ENCODE measurements at regions not wholly inside any gene's neighbourhood (a gene's known extent, or its start where the extent isn't known, plus 50 kb on each side); places are given as distances from the start of the nearest gene placed in this dataset.
A peak's percentile ranks its signal among the peaks of the same experiment; 100 is the strongest.
"Not testable (repeated sequence)": the region's sequence is repeated elsewhere in the genome, so short reads cannot be mapped to it uniquely, and the experiment has no call there.

DNA sequence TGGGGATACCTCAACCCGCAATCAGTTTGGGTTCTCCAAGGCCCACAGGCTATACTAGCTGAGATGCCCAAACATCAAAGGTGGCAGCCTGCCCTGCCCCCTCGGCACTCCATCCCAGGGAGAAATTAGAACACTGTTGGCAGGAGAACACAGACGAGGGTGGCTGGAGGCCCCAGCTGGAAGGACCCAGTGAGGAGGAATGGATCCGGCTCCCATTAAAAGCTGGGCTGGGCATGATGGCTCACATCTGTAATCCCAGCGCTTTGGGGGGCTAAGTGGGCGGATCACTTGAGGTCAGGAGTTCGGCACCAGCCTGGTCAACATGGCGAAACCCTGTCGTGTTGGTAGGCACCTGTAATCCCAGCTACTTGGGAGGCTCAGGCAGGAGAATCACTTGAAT is 199.9 kb upstream of the GNAI1 start:
- Histone ChIP-seq H3K36me3 (ENCODE audit: control insufficient read depth in 5 of 5, insufficient read depth in 5 of 5, low read length in 5 of 5) (no peaks in the 10 kb centered on the region), H3K4me1 (ENCODE audit: control insufficient read depth in 5 of 5, insufficient read depth in 5 of 5, low read length in 5 of 5) (no peaks in the 10 kb centered on the region), H3K4me3 (ENCODE audit: low read depth in 1 of 5, low read length in 5 of 5) (no peak overlapping the region), H3K9ac (ENCODE audit: low read length in 5 of 5) (no peak overlapping the region), H3K27ac (ENCODE audit: low read depth, low read length) (no peak overlapping the region), H3K27me3 (ENCODE audit: control insufficient read depth in 5 of 5, insufficient read depth in 4 of 5, low read length in 5 of 5) (no peaks in the 10 kb centered on the region), H3K9me3 (ENCODE audit: control insufficient read depth in 5 of 5, low read length in 5 of 5) (no peaks in the 10 kb centered on the region)

DNA sequence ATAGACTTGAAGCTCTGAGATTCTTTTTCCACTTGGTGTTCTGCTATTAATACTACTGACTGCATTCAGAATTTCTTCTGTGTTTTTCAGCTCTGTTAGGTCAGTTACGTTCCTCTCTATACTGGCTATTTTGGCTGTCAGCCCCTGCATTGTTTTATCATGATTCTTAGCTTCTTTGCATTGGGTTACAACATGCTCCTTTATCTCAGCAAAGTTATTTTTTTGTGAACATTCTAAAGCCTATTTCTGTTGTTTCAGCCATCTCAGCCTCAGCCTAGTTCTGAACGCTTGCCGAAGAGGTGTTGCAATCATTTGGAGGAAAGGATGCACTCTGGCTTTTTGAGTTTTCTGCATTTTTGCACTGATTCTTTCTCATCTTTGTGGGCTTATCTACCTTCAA is 201.5 kb upstream of the GNAI1 start:
- Histone ChIP-seq H3K9me3 (ENCODE audit: control insufficient read depth in 5 of 5, low read length in 5 of 5) (no peaks in the 10 kb centered on the region), H3K27ac (ENCODE audit: low read depth, low read length) (no peak overlapping the region), H3K27me3 (ENCODE audit: control insufficient read depth in 5 of 5, insufficient read depth in 4 of 5, low read length in 5 of 5) (no peaks in the 10 kb centered on the region), H3K4me3 (ENCODE audit: low read depth in 1 of 5, low read length in 5 of 5) (no peak overlapping the region), H3K4me1 (ENCODE audit: control insufficient read depth in 5 of 5, insufficient read depth in 5 of 5, low read length in 5 of 5) (no peaks in the 10 kb centered on the region), H3K9ac (ENCODE audit: low read length in 5 of 5) (no peak overlapping the region), H3K36me3 (ENCODE audit: control insufficient read depth in 5 of 5, insufficient read depth in 5 of 5, low read length in 5 of 5) (no peaks in the 10 kb centered on the region)

DNA sequence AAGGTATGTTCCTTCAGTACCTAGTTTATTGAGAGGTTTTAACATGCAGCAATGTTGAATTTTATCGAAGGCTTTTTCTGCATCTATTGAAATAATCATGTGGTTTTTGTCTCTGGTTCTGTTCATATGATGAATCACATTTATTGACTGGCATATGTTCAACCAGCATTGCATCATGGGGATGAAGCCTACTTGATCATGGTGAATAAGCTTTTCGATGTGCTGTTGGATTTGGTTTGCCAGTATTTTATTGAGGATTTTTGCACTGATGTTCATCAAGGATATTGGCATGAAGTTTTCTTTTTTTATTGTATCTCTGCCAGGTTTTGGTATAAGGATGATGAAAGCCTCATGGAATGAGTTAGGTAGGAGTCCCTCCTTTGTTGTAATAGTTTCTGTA is 204.0 kb upstream of the GNAI1 start:
- Histone ChIP-seq H3K4me3 (ENCODE audit: low read depth in 1 of 5, low read length in 5 of 5) (no peak overlapping the region), H3K36me3 (ENCODE audit: control insufficient read depth in 5 of 5, insufficient read depth in 5 of 5, low read length in 5 of 5) (no peaks in the 10 kb centered on the region), H3K27me3 (ENCODE audit: control insufficient read depth in 5 of 5, insufficient read depth in 4 of 5, low read length in 5 of 5) (no peaks in the 10 kb centered on the region), H3K27ac (ENCODE audit: low read depth, low read length) (no peak overlapping the region), H3K9ac (ENCODE audit: low read length in 5 of 5) (no peak overlapping the region), H3K4me1 (ENCODE audit: control insufficient read depth in 5 of 5, insufficient read depth in 5 of 5, low read length in 5 of 5) (no peaks in the 10 kb centered on the region), H3K9me3 (ENCODE audit: control insufficient read depth in 5 of 5, low read length in 5 of 5) (no peaks in the 10 kb centered on the region)

DNA sequence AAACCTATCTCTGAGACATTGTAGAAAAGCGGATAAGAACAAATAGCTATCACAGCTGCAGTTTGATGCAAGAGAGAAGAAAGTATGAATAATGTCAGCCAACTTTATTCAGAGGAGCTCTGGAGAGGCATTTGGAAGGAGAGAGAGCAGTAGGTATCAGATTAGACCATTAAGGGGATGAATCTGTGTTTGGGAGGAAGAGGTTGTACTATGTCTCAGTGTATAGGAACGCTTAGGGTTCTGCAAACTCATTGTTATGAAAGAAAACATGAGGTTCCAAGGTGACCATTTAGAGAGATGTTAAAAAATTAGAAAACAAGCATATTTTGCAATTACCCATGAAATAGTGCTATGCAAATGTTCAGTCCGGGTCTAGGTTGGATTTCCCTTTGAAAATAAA is 207.5 kb upstream of the GNAI1 start:
- H3K4me1 ChIP-seq (ENCODE audit: control insufficient read depth in 5 of 5, insufficient read depth in 5 of 5, low read length in 5 of 5) = peaks cover 0 to 5% (median 4%) of the 10 kb centered on the region in 5 donors
- no peaks in the 10 kb centered on the region for H3K36me3 ChIP-seq (ENCODE audit: control insufficient read depth in 5 of 5, insufficient read depth in 5 of 5, low read length in 5 of 5)
- peaks cover 0 to 7% (median 4%) of the 10 kb centered on the region in 5 donors for H3K9me3 ChIP-seq (ENCODE audit: control insufficient read depth in 5 of 5, low read length in 5 of 5)
- no peak overlapping the region for H3K27ac ChIP-seq (ENCODE audit: low read depth, low read length)
- no peak overlapping the region for H3K4me3 ChIP-seq (ENCODE audit: low read depth in 1 of 5, low read length in 5 of 5)
- no peaks in the 10 kb centered on the region for H3K27me3 ChIP-seq (ENCODE audit: control insufficient read depth in 5 of 5, insufficient read depth in 4 of 5, low read length in 5 of 5)
- no peak overlapping the region for H3K9ac ChIP-seq (ENCODE audit: low read length in 5 of 5)

DNA sequence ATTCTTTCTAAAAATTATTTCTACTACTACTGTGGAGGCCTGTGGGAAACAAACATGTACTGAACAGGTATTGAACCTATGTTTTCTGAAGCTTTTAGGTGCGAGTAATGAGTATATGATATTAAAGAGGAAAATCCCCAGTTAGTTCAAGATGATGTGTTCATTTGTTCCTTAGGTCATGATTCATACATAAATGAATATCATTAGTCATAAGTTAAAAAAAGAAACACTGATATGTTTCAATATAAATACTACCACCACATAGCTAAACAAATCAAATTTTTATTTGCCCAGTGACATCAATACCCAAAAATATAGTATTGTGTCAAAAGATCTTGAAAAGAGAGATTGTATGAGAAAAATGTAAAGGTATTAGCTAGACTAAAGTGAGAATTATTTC is 210.7 kb upstream of the GNAI1 start:
- no peaks in the 10 kb centered on the region for H3K27me3 ChIP-seq (ENCODE audit: control insufficient read depth in 5 of 5, insufficient read depth in 4 of 5, low read length in 5 of 5)
- peaks cover 0 to 10% (median 6%) of the 10 kb centered on the region in 5 donors for H3K9me3 ChIP-seq (ENCODE audit: control insufficient read depth in 5 of 5, low read length in 5 of 5)
- peaks cover 0 to 5% (median 4%) of the 10 kb centered on the region in 5 donors for H3K4me1 ChIP-seq (ENCODE audit: control insufficient read depth in 5 of 5, insufficient read depth in 5 of 5, low read length in 5 of 5)
- H3K9ac ChIP-seq (ENCODE audit: low read length in 5 of 5) = no peak overlapping the region
- no peaks in the 10 kb centered on the region for H3K36me3 ChIP-seq (ENCODE audit: control insufficient read depth in 5 of 5, insufficient read depth in 5 of 5, low read length in 5 of 5)
- no peak overlapping the region for H3K27ac ChIP-seq (ENCODE audit: low read depth, low read length)
- H3K4me3 ChIP-seq (ENCODE audit: low read depth in 1 of 5, low read length in 5 of 5) = no peak overlapping the region

DNA sequence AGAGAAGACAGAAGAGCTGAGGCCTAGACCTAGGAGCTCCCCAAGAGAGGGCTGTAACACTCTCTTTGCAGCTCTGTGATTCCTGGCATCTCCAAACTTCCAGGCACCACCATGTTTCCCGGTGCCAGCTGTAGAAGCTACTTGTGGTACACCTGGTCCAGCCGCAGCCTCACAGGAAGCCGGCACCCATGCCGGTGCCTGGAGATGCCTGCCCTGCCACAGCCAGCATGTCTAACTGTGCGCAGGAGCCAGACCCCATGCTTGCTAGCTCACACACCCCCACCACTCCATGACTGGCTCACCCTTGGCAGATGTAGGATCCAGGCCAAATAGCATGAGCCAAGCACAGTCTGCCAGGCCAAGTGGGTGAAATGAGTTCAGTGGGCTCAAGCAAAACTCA is 211.7 kb upstream of the GNAI1 start:
- no peak overlapping the region for H3K27ac ChIP-seq (ENCODE audit: low read depth, low read length)
- no peaks in the 10 kb centered on the region for H3K27me3 ChIP-seq (ENCODE audit: control insufficient read depth in 5 of 5, insufficient read depth in 4 of 5, low read length in 5 of 5)
- H3K4me1 ChIP-seq (ENCODE audit: control insufficient read depth in 5 of 5, insufficient read depth in 5 of 5, low read length in 5 of 5) = peaks cover 0 to 5% (median 4%) of the 10 kb centered on the region in 5 donors
- peaks cover 0 to 10% (median 6%) of the 10 kb centered on the region in 5 donors for H3K9me3 ChIP-seq (ENCODE audit: control insufficient read depth in 5 of 5, low read length in 5 of 5)
- H3K9ac ChIP-seq (ENCODE audit: low read length in 5 of 5) = no peak overlapping the region
- H3K36me3 ChIP-seq (ENCODE audit: control insufficient read depth in 5 of 5, insufficient read depth in 5 of 5, low read length in 5 of 5) = no peaks in the 10 kb centered on the region
- H3K4me3 ChIP-seq (ENCODE audit: low read depth in 1 of 5, low read length in 5 of 5) = peak overlapping the region in 2 of 5 donors; percentile 3 to 26

DNA sequence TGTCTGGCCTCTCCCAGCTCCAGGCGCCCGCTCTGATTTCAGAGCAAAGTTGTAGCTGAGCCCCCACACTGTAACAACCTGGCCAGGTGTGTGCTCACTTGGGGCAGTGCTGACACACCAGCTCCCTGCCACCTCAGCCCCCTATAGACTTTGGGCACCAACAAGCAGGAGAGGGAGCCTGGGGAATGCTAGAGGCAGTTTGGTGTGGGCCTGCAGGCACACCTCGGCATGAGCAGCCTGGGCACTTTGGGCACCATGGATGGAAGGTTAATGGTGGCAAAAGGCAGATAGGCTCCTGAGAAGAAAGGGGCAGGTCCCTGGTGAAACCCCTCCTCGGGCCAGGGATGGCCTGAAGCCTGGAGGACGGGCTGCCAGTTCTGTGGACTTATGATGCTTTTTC is 212.7 kb upstream of the GNAI1 start:
- Histone ChIP-seq H3K4me1 (ENCODE audit: control insufficient read depth in 5 of 5, insufficient read depth in 5 of 5, low read length in 5 of 5) (peaks cover 0 to 5% (median 4%) of the 10 kb centered on the region in 5 donors), H3K36me3 (ENCODE audit: control insufficient read depth in 5 of 5, insufficient read depth in 5 of 5, low read length in 5 of 5) (no peaks in the 10 kb centered on the region), H3K9ac (ENCODE audit: low read length in 5 of 5) (no peak overlapping the region), H3K27ac (ENCODE audit: low read depth, low read length) (no peak overlapping the region), H3K9me3 (ENCODE audit: control insufficient read depth in 5 of 5, low read length in 5 of 5) (peaks cover 0 to 10% (median 6%) of the 10 kb centered on the region in 5 donors), H3K4me3 (ENCODE audit: low read depth in 1 of 5, low read length in 5 of 5) (no peak overlapping the region), H3K27me3 (ENCODE audit: control insufficient read depth in 5 of 5, insufficient read depth in 4 of 5, low read length in 5 of 5) (no peaks in the 10 kb centered on the region)

DNA sequence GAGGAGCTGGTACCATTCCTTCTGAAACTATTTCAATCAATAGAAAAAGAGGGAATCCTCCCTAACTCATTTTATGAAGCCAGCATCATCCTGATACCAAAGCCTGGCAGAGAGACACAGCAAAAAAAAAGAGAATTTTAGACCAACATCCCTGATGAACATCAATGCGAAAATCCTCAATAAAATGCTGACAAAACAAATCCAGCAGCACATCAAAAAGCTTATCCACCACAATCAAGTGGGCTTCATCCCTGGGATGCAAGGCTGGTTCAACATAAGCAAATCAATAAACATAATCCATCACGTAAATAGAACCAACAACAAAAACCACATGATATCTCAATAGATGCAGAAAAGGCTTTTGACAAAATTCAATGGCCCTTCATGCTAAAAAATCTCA is 216.0 kb upstream of the GNAI1 start:
- H3K4me1 ChIP-seq (ENCODE audit: control insufficient read depth in 5 of 5, insufficient read depth in 5 of 5, low read length in 5 of 5); H3K36me3 ChIP-seq (ENCODE audit: control insufficient read depth in 5 of 5, insufficient read depth in 5 of 5, low read length in 5 of 5); H3K27ac ChIP-seq (ENCODE audit: low read depth, low read length); H3K9ac ChIP-seq (ENCODE audit: low read length in 5 of 5); H3K4me3 ChIP-seq (ENCODE audit: low read depth in 1 of 5, low read length in 5 of 5); H3K27me3 ChIP-seq (ENCODE audit: control insufficient read depth in 5 of 5, insufficient read depth in 4 of 5, low read length in 5 of 5): not testable (repeated sequence)
- peaks cover 0 to 12% (median 6%) of the 10 kb centered on the region in 5 donors for H3K9me3 ChIP-seq (ENCODE audit: control insufficient read depth in 5 of 5, low read length in 5 of 5)

DNA sequence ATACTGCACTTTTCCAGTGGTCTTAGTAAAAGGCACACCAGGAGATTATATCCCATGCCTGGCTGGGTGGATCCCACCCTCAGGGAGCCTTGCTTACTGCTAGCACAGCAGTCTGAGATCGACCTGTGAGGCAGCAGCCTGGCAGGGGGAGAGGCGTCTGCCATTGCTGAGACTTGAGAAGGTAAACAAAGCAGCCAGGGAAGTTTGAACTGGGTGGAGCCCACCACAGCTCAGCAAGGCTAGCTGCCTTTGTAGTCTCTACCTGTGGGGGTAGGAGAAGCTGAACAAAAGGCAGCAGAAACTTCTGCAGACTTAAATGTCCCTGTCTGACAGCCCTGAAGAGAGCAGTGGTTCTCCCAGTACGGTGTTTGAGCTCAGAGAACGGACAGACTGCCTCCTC is 219.3 kb upstream of the GNAI1 start:
- not testable (repeated sequence) for H3K4me3 ChIP-seq (ENCODE audit: low read depth in 1 of 5, low read length in 5 of 5); H3K27me3 ChIP-seq (ENCODE audit: control insufficient read depth in 5 of 5, insufficient read depth in 4 of 5, low read length in 5 of 5); H3K36me3 ChIP-seq (ENCODE audit: control insufficient read depth in 5 of 5, insufficient read depth in 5 of 5, low read length in 5 of 5); H3K9me3 ChIP-seq (ENCODE audit: control insufficient read depth in 5 of 5, low read length in 5 of 5); H3K9ac ChIP-seq (ENCODE audit: low read length in 5 of 5); H3K27ac ChIP-seq (ENCODE audit: low read depth, low read length); H3K4me1 ChIP-seq (ENCODE audit: control insufficient read depth in 5 of 5, insufficient read depth in 5 of 5, low read length in 5 of 5)

DNA sequence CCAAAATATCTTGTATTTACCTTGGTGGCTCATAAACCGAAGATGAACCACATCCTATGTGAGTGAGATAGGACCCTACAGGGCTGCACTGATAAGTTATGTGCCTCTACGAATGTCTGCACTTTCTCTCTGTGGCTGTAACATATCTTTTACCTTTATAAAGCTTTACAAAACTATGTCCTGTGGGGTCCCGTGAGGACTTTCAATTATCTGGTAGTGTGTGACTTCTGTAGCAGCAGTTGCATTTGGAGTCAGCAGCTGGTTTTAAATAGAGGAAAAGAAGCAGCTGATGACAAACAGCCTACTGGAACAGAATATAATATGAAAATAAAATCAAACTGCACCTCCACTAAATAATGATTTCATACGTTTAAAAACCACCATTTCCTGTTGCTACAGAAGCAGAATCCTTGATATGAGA is 222.4 kb upstream of the GNAI1 start:
- H3K4me3 ChIP-seq (ENCODE audit: low read depth in 1 of 5, low read length in 5 of 5) = no peak overlapping the region
- H3K9ac ChIP-seq (ENCODE audit: low read length in 5 of 5) = no peak overlapping the region
- no peaks in the 10 kb centered on the region for H3K36me3 ChIP-seq (ENCODE audit: control insufficient read depth in 5 of 5, insufficient read depth in 5 of 5, low read length in 5 of 5)
- no peaks in the 10 kb centered on the region for H3K27me3 ChIP-seq (ENCODE audit: control insufficient read depth in 5 of 5, insufficient read depth in 4 of 5, low read length in 5 of 5)
- peaks cover 0 to 3% (median 0%) of the 10 kb centered on the region in 5 donors for H3K9me3 ChIP-seq (ENCODE audit: control insufficient read depth in 5 of 5, low read length in 5 of 5)
- H3K27ac ChIP-seq (ENCODE audit: low read depth, low read length) = no peak overlapping the region
- no peaks in the 10 kb centered on the region for H3K4me1 ChIP-seq (ENCODE audit: control insufficient read depth in 5 of 5, insufficient read depth in 5 of 5, low read length in 5 of 5)

DNA sequence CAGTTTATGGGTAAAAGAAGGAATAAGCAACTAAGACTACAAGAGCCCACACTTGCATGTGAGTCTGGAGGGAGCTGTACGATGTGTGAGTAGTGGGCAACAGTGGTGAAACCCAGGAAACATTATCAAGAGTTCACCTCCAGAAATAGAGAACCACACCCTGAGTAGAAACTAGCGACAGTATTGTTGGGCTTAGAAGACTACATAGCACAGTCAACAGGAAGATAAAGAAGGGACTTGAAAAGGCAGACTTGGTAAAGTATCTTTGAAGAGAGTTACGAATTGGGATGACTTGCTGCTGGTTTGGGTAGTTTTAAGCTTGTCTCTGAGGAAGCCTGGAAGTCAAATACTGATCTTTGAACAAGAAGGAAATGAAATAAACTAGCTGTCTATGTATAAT is 223.2 kb upstream of the GNAI1 start:
- Histone ChIP-seq H3K36me3 (ENCODE audit: control insufficient read depth in 5 of 5, insufficient read depth in 5 of 5, low read length in 5 of 5) (no peaks in the 10 kb centered on the region), H3K9ac (ENCODE audit: low read length in 5 of 5) (no peak overlapping the region), H3K27me3 (ENCODE audit: control insufficient read depth in 5 of 5, insufficient read depth in 4 of 5, low read length in 5 of 5) (no peaks in the 10 kb centered on the region), H3K9me3 (ENCODE audit: control insufficient read depth in 5 of 5, low read length in 5 of 5) (peaks cover 0 to 3% (median 0%) of the 10 kb centered on the region in 5 donors), H3K4me1 (ENCODE audit: control insufficient read depth in 5 of 5, insufficient read depth in 5 of 5, low read length in 5 of 5) (no peaks in the 10 kb centered on the region), H3K4me3 (ENCODE audit: low read depth in 1 of 5, low read length in 5 of 5) (no peak overlapping the region), H3K27ac (ENCODE audit: low read depth, low read length) (no peak overlapping the region)

Data from subcutaneous abdominal adipose tissue (tissue), 5 donors.